Tibial artery (tissue), 4 donors: ENCODE measurements at regions not wholly inside any gene's neighbourhood (a gene's known extent, or its start where the extent isn't known, plus 50 kb on each side); places are given as distances from the start of the nearest gene placed in this dataset.

Experiments used
- DNase-seq, 2 donors: peaks; one replicate each; pipeline ENCODE4 v3.0.0-alpha.2; 2019
- H3K27ac ChIP-seq, 2 donors: fragments of 200-600 bp; sonication (generic) in 1 of 2; 1 replicate in 1 of 2; 2 replicates in 1 of 2; pipeline ENCODE4 v1.5.1; 2018 to 2019; ENCODE audit warnings: mild to moderate bottlenecking in 1 of 2
- H3K27me3 ChIP-seq, 2 donors: fragments of 200-600 bp; sonication (generic) in 1 of 2; one replicate each; pipeline versions ENCODE4 v1.5.1 to v1.6.0; 2016 to 2019
- H3K36me3 ChIP-seq, 3 donors: fragments of 200-600 bp; sonication (generic) in 2 of 3; one replicate each; pipeline ENCODE4 v1.5.1; 2016 to 2019; ENCODE audit warnings: mild to moderate bottlenecking in 2 of 3
- H3K4me1 ChIP-seq, 4 donors: fragments of 200-600 bp; sonication (generic) in 2 of 4; 1 replicate in 3 of 4; 2 replicates in 1 of 4; pipeline ENCODE4 v1.5.1; 2016 to 2019
- H3K4me3 ChIP-seq, 2 donors: fragments of 200-600 bp; sonication (generic) in 1 of 2; 1 replicate in 1 of 2; 2 replicates in 1 of 2; pipeline ENCODE4 v1.5.1; 2018 to 2019; ENCODE audit warnings: mild to moderate bottlenecking in 2 of 2
- H3K9me3 ChIP-seq, 3 donors: fragments of 200-600 bp; sonication (generic) in 1 of 3; one replicate each; pipeline ENCODE4 v1.5.1; 2016 to 2019
- CTCF ChIP-seq, 2 experiments: fragments of 200-600 bp in 1 of 2; fragments of 450-650 bp in 1 of 2; IDR thresholded peaks; one replicate each; pipeline ENCODE4 v1.5.1; 2017 to 2019; ENCODE audit warnings: antibody characterized with exemption in 2 of 2, mild to moderate bottlenecking in 1 of 2, moderate library complexity in 1 of 2
- intact Hi-C: fragments of 100-400 bp; cut with DNase I; formaldehyde crosslinking; loops from one replicate; pipeline ENCODE4 v1.15.0; 2023; ENCODE audit warnings: low total_unique reads

GRCh38 chr13:95381212-95381527 is 79.9 kb upstream of the ABCC4 start:
- H3K9me3 ChIP-seq, result no peaks in the 10 kb centered on the region
- TF ChIP-seq CTCF (IDR thresholded peaks at IDR 0.05), result no peak
- H3K36me3 ChIP-seq, result no peaks in the 10 kb centered on the region
- DNase-seq, result no peak
- H3K27me3 ChIP-seq, result peaks cover 0 to 3% of the 10 kb centered on the region in 2 donors
- H3K4me3 ChIP-seq, result no peak overlapping the region
- H3K27ac ChIP-seq, result no peak overlapping the region
- intact Hi-C loops, result loop anchor here (5.0 kb wide), 1 partner anchor 189 kb away; no protein-coding TSS in a partner anchor
- peaks cover 0 to 9% (median 0%) of the 10 kb centered on the region in 4 donors for H3K4me1 ChIP-seq

- TF ChIP-seq CTCF (IDR thresholded peaks at IDR 0.05), result no peak
- DNase-seq, result no peak
- Histone ChIP-seq H3K4me3 (no peak overlapping the region), H3K27me3 (peaks cover 0 to 3% of the 10 kb centered on the region in 2 donors), H3K9me3 (no peaks in the 10 kb centered on the region), H3K27ac (no peak overlapping the region), H3K36me3 (no peaks in the 10 kb centered on the region), H3K4me1 (peaks cover 0 to 11% (median 0%) of the 10 kb centered on the region in 4 donors)
- intact Hi-C loops, result loop anchor here (5.0 kb wide), 1 partner anchor 190 kb away; no protein-coding TSS in a partner anchor
Observed at GRCh38 chr13:95382411-95382810, 81.2 kb upstream of the ABCC4 start.

- no peaks in the 10 kb centered on the region for H3K9me3 ChIP-seq
- no peak overlapping the region for H3K27ac ChIP-seq
- peaks cover 0 to 16% (median 1%) of the 10 kb centered on the region in 4 donors for H3K4me1 ChIP-seq
- H3K27me3 ChIP-seq, result peaks cover 0 to 3% of the 10 kb centered on the region in 2 donors
- H3K4me3 ChIP-seq, result no peak overlapping the region
- DNase-seq, result no peak
- intact Hi-C loops, result loop anchor here (5.0 kb wide), 1 partner anchor 191 kb away; no protein-coding TSS in a partner anchor
- no peak for TF ChIP-seq CTCF (IDR thresholded peaks at IDR 0.05)
- H3K36me3 ChIP-seq, result no peaks in the 10 kb centered on the region
Observed at GRCh38 chr13:95382916-95383315, 81.7 kb upstream of the ABCC4 start.

GRCh38 chr13:95385373-95385772 is 84.1 kb upstream of the ABCC4 start:
- H3K27ac ChIP-seq, result no peak overlapping the region
- peaks cover 0 to 16% (median 1%) of the 10 kb centered on the region in 4 donors for H3K4me1 ChIP-seq
- TF ChIP-seq CTCF (IDR thresholded peaks at IDR 0.05), result no peak
- DNase-seq, result no peak
- no peaks in the 10 kb centered on the region for H3K9me3 ChIP-seq
- intact Hi-C loops, result no loop called here
- H3K27me3 ChIP-seq, result peaks cover 0 to 3% of the 10 kb centered on the region in 2 donors
- H3K36me3 ChIP-seq, result no peaks in the 10 kb centered on the region
- H3K4me3 ChIP-seq, result no peak overlapping the region

GRCh38 chr13:95385798-95386197 is 84.5 kb upstream of the ABCC4 start:
- no peak overlapping the region for H3K27ac ChIP-seq
- H3K4me1 ChIP-seq, result peaks cover 0 to 11% (median 1%) of the 10 kb centered on the region in 4 donors
- intact Hi-C loops, result no loop called here
- no peak for TF ChIP-seq CTCF (IDR thresholded peaks at IDR 0.05)
- H3K4me3 ChIP-seq, result no peak overlapping the region
- no peak for DNase-seq
- H3K36me3 ChIP-seq, result no peaks in the 10 kb centered on the region
- peaks cover 0 to 3% of the 10 kb centered on the region in 2 donors for H3K27me3 ChIP-seq
- no peaks in the 10 kb centered on the region for H3K9me3 ChIP-seq

- Histone ChIP-seq H3K4me3 (no peak overlapping the region), H3K27ac (no peak overlapping the region), H3K27me3 (peaks cover 0 to 3% of the 10 kb centered on the region in 2 donors), H3K4me1 (peaks cover 0 to 8% (median 1%) of the 10 kb centered on the region in 4 donors), H3K36me3 (no peaks in the 10 kb centered on the region), H3K9me3 (no peaks in the 10 kb centered on the region)
- DNase-seq, result no peak
- intact Hi-C loops, result no loop called here
- no peak for TF ChIP-seq CTCF (IDR thresholded peaks at IDR 0.05)
Observed at GRCh38 chr13:95386370-95386769, 85.1 kb upstream of the ABCC4 start.
